Stimulated activated CD8-positive, alpha-beta memory T cell treated with anti-CD3 and anti-CD28 coated beads, Interleukin-15, amount 100 ng/mL, for 1 hour (primary cell): ENCODE measurements at regions not wholly inside any gene's neighbourhood (a gene's known extent, or its start where the extent isn't known, plus 50 kb on each side); places are given as distances from the start of the nearest gene placed in this dataset.
"Not testable (repeated sequence)": the region's sequence is repeated elsewhere in the genome, so short reads cannot be mapped to it uniquely, and the experiment has no call there.

ENCODE experiments used
- DNase-seq: peaks from one replicate; pipeline ENCODE4 v3.0.0-alpha.2; 2020; ENCODE audit warnings: low read depth

DNA sequence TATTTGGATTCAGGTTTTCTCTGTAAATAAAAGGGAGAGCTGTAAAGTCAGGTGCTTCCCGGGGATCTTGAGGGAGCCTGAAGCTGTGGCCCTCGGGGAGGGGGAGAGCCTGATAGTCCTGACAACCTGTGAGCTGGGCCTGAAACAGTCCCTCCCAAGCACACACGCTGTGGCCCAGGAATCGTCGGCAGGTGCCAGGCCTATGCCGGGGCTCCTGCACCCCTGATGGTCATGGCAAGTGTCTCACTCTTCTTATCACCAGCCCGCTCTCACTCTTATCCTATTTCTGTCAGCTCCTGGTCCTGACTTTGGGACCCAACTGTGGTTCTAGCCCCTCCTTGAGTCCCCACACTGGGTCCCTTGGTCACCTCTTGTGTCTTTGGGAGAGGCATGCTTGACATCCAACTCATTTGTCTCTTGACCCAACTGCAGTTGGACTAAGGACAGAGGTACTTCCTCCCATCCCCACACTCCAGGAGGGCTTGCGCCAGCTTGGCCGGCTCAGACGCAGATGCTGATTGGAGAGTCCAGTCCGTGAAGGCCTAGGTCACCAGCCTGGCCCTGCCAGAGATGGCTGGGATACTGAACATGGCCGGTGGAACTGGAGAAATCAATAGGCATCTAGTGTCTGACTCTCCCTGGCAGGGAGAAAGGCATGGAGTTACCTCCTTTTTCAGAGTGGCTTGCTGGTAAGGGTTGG lies 170.5 kb upstream of the WSCD1 start:
- no peak for DNase-seq

DNA sequence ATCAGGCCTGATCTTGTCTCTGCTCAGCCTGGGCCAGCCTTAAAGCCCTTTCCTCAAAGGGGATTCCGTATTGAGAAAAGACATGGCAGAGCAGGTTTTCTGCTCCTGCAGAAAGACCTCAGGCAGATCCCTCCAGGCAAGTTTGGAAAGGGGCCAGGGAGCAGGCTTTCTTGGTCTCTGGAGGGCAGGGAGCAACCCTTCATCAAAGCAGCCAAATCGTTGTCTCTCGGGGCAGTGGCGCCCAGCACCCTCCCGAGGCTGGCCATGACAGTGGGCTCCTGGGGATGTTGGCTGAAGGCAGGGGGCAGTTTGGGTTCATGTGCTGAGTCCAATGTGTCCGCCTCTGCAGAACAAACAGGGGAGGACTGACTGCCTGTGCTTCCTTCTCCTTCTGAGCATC lies 168.4 kb upstream of the WSCD1 start:
- DNase-seq = no peak

DNA sequence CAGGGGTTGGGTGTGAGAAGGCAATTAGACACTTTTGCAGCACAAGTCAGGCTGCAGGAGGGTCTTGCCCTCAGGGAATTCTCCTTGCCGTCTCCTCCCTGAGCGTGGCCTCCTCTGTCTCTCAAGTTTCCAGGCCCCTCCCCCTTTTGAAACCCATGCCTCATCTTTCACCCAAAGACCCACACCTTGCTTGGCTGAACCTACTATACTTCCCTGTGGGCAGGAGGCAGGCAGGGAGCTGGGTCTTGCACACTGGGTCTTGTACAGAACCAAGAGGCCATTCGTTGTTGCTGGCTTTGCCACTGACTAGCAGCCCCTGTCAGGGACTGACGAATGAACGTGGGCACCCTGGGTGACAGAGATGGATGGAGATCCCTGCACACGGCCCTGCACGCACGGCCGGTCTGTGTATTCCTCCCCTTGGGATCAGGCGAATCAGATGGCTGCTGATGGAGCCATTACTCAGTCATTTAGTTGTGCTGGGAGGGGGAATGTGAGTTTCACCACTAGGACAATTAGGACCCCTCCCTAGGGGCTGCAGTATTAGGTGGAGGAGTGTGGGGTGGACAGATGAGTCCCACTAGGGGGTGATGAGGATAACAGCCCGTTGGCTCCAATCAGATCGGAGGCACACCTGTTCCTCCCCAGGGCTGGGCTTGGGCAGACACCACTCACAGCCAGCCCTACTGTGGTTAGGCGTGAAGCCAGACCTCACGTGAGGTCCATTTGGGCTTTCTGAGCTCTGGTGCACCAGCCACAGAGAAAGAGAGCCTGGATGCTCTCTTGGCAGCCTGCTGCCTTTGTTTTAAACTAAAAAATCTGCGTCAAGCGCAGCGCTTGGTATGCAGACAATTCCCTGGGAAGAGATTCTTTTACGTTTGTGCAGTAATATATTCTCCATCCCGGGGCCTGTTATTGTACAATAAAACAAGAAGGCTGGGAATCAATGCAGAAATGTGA lies 167.7 kb upstream of the WSCD1 start:
- no peak for DNase-seq

DNA sequence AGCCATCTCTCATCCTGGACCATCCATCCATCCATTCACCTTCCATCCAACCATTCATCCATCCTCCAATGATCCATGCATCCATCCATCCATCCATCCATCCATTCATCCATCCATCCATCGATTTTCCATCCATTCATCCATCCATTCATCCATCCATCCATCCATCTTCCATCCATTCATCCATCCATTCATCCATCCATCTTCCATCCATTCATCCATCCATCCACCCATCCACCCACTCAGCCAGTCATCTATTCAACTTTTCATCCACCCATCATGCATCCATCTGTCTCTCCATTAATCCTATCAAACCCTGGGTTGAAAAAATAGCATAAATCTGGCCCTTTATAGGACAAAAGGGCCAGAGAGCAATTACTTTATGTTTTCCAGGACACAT lies 158.3 kb upstream of the WSCD1 start:
- no peak for DNase-seq

DNA sequence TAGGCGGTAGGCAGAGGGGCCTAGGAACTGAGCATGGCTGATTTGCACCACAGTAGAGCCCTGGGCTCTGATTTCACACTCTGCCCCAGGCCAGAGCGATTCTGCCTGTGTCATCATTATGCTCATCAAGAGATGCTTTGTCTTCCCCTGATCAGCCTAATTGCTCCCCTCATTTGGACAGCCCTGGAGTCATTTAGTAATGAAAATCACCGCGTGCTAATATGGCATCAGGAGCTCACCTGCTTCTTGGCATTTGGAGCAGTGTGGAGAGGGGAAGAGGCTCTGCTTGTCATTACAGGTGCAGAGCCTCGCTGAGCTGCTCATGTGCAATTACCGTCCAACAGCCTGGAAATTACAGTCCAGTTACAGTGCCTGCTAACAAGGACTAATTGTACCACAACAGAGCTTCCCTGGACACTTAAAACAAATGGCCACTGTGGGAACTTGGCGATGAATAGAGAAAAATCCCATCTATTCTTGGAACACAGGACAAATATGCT lies 157.1 kb upstream of the WSCD1 start:
- no peak for DNase-seq

DNA sequence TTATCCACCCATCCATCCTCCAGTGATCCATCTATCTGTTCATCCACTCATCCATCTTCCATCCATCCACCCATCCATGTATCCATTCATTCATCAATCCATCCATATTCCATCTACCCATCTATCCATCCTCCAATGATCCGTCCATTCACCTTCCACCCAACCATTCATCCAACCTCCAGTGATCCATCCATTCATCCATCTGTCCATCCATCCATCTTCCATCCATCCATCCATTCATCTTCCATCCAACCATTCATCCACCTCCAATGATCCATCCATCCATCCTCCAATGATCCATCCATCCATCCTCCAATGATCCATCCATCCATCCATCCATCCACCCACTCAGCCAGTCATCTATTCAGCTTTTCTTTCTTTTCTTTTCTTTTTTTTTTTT lies 156.5 kb upstream of the WSCD1 start:
- no peak for DNase-seq

DNA sequence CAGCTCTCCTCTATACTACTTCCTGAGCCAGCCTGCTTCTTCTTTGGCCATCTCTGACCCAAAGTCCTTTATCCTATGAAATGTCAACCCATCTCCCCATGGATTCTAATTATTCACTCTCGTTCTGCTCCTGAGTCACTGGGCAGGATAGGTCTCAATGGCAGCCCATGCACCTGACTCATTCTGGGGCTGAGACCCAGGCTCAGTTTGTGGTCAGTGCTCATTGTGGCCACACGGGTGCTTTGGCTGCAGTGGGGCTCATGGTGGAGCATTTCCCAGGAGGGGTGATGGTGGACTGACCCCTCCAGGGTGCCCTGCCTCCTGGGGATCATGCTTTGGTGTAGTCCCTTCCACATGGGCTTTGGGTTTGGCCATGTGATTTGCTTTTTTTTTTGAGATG lies 154.8 kb upstream of the WSCD1 start:
- no peak for DNase-seq

DNA sequence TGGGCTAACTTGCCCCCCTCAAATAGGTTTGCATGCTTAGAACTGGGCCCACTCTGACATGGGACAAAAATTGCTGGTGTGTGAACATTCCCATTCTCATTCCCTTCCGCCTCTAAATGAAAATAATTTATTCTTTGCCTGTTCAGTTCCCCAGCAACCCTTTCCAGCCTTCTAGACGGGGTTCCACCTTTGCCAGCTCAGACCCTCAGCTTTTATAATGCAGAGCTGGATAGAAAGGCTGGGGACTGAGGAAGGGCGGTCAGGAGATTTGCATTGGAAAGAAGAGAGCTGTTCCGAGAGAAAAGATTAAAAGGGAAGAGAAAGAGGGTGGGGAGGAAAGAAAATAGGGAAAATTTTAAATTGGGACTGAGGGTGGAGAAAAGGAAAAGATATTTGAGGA lies 151.1 kb upstream of the WSCD1 start:
- DNase-seq = no peak

DNA sequence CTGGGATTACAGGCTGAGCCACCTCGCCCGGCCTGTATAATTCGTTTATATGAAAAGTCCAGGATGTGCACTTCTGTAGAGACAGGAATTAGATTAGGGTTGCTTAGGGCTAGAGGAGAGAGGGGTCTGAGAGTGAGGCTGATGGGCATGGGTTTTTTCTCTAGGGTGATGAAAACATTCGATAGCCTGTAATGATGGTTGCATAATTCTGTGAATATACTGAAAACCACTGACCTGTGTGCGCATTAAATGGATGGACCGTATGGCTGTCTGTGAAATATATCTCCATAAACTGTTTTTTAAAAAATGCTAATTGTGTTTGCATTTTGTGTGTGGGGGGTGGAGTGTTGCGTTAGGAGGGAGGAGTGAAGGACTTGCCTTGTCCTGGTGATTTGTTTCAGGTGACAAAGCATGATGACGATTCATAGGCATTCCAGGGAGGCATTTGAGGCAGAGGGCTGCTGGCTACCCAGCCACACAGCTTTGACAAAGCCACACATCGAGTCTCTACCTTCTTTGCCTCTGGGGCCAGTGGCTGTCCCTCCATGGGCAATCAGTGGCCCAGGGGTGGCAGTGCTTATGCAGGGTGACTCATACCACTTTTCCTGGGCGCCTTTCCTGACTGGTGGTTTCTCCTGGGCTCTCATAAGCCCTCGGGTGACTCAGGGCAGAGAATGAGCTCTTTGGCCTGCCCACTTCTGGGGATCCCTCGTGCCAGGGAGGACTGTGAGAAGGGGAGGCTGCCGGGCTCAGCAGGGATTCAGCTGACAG lies 148.5 kb upstream of the WSCD1 start:
- DNase-seq = no peak

DNA sequence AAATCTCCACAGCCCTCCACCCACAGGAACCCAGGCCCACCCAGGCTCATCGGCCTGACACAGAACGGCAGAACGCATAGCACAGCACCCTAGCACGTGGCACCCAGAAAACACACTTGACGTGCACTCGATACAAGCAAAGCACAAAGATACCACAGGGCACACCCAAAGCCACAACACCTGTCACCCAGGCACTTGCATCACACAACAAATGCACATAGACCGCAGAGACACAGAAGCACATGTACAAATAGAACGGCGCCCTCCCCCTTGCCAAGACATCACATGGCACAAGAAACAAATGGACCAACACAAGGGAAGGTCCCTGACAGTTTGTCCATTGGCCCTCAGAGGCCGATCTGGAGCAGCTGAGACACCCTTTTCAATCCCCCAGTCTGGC lies 147.7 kb upstream of the WSCD1 start:
- DNase-seq = no peak

DNA sequence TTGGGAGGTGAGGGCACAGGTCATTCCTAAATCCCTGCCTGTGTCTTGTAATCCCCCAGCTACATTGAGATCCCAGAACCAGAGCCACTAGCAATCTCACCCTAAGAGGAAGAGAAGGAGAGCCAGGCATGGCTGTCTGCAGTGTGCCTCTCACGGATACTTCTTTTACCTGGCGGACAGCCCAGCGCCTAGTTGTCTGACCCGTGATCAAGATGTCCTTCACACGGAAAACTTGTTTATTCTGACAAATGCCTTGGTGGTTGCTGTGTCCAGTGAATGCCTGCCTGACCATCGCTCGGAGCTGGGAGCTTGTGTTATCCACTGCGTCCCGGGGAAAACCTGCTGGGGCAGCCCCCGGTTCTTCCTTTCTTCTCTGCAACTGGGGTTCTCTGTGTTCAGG lies 140.5 kb upstream of the WSCD1 start:
- DNase-seq = no peak

DNA sequence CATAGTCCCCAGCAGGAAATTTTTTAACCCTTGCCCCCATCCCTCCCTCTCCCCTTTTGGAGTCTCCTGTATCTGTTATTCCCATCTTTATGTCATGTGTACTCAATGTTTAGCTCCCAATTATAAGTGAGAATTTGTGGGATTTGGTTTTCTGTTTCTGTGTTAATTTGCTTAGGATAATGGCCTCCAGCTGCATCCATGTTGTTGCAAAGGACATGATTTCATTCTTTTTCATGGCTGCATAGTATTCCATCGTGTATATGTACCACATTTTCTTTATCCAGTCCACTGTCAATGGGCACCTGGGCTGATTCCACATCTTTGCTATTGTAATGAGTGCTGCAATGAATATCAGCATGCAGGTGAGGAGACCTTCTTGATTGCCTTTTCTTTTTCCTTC lies 139.6 kb upstream of the WSCD1 start:
- DNase-seq = not testable (repeated sequence)

DNA sequence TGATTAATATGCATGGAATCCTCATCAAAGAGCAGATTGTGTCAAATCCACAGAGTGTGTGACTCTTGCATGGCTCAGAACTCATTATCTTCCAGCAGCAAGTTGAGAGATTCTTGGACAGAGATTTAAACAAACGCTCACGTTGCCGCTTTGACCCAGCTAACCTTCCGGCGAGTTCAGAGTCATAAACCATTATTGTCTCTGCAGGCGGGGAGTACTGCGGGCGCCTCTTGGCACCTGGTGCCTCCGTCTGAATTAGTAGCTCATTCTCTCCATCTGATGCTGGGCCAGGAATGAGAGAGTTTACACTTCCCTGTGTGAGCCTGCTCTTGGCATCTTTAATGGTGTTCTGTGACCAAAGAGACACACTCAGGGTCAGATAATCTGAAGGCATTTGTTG lies 138.6 kb upstream of the WSCD1 start:
- DNase-seq = no peak

DNA sequence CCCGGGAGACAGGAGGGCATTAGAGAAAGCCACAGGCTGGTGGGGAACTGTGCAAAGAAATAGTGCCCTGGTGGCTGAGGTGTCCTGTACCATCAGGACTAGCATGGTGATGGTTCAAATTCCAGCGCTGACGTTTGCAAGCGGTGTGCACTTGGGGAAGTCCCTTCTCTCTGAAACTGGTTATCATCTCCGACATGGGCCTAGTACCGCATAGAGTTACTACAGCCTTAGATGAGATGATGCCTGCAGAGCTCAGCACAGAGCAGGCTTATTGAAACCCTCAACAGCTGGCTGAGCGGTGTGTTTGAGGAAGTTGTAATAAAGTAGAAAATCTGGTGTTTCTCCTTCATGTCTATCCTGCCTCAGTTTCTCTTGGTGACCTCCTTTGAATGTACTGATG lies 136.7 kb upstream of the WSCD1 start:
- no peak for DNase-seq

DNA sequence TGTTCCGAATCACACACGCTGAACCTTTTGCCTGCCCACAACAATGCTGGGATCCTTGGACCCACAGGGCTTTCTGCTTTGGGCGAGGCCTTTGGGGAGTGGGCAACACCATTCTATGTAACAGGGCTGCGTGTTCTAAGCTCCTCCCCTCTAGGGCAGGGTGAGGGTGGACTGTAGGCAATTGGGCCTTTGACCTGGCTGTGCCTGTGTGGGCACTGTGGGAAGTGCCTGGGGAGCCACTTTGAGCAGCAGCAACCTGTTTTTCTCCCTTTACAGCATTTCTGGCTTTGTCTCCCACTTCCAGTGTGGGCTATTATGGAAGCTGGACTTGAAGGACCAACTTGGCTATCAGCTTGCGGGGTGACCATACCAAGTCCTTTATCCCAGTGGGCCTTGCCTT lies 128.9 kb upstream of the WSCD1 start:
- DNase-seq = no peak

DNA sequence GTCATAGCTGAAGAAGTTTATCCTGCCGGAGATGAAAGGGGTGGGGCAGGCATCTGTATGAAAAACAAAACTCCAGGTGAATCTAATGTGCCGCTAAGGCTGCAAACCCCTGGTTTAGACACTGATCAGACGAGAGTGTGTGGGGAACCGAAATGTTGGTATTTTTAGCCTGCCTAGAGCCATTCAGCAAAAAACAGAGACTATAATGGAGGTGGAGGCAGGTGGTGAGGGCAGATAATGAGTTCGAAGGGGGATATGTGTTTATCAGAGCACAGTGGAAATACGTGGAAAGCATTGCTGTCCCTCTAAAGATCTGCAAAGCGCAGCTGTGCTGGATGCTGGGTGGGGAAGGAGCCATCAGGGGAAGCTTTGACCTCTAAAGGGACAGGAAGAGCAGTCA lies 127.5 kb upstream of the WSCD1 start:
- DNase-seq = no peak

DNA sequence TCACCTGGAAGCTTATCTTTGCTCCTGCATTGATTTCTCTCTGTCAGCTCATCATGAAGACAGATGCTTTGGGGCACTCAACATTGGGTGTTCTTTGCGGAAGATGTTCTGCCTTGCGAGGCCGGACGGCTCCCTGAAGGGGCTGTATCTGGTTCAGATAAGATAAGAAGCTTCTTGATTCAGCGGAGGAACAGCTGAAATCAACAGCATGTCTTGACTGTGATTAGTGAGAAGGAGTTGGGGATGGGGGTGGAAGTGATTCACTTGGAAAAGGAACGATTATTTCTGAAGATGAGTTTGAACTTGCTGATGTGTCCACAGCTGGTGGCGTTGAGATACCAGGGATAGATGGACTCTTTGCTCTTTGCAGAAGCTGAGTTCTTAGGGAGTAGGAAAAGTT lies 126.9 kb upstream of the WSCD1 start:
- no peak for DNase-seq

DNA sequence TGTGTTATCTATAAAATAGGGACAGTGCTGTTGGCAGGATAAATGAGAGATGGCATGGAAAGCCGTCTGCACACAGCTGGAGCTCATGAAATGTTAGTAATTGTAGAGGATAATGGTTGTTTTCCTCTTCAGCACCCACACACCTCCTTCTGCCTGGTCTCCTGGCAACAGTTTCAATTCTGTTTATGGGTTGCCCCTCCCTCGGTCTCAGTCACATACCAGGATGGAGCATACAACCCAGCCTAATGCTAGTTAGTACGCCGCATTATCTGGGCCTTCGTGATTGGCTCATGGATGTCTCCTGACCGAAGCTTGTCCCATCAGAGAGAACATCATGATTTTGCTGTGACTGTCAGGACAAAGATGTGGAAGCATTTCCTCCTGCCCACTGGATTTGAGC lies 126.2 kb upstream of the WSCD1 start:
- no peak for DNase-seq

DNA sequence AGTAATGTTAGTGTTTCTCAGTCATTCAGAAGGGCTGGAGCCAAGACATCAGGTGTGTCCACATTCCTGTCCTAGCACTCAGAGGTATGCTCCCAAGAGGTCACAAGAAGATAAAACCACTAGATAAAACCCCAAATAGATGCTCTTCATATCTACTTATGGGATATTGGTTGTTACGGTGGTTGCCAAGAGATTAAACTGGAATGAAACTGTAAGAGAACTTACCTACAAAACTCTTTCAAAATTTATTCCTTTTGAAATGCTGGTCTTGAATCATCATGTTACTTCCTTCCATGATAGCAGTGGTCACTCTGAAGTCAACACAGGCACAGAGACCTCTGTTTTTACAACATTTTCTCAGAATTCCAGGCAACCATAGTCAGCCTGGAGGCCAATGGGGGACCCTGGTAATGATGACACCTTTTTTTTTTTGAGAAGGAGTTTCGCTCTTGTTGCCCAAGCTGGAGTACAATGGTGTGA lies 122.4 kb upstream of the WSCD1 start:
- no peak for DNase-seq

DNA sequence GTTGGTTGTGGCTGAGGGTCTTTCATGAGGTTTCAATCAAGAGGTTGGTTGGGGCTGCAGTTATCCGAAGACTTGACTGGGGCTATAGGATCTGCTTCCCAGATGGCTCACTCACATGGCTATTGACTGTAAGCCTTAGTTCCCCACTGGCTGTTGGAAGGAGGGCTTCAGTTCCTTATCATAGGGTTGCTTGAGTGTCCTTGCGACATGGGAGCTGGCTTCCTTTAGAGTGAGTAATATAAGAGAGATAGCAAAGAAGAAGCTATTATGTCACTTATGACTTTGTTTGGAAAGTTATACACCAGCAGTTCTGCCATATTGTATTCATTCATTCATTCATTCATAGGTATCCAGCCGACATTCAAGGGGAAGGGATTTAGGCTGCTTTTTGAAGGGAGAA lies 121.4 kb upstream of the WSCD1 start:
- DNase-seq = no peak

DNA sequence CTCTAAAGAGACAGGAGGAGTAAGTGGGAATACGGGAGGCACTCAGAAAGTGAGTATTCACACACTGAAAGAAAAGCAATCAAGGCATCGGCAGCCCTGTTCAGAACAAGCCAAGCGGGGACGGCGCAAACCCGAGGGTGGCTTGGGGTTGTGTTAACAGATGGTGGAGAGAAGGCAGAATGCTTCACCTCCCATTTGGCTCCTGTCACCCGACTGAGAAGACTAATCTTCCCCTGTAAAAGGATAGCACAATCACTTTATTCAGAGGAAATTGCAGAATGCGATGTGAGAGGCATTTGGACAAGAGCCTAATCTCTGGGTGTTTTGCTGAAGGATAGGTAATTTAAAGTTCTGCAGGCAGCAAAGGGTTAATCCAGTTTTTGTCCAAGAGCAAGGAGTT lies 119.3 kb upstream of the WSCD1 start:
- DNase-seq = no peak

DNA sequence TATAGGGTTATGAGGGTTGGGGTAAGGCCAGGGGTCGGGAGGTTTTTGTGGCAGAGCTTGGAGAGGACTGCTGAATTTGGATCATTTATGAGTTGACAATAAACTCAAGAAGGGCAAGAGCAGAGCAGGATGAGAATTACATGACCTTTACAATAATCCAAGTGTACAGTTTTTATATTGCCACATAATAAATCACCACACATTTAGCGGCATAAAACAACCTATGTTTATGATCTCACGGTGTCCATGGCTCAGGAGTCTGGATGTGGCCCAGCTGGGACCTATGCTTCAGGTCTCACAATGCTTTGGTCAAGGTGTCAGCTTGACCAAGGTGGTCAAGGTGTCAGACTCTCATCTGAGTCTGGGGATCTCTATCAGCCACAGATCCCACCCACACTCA lies 118.3 kb upstream of the WSCD1 start:
- no peak for DNase-seq

DNA sequence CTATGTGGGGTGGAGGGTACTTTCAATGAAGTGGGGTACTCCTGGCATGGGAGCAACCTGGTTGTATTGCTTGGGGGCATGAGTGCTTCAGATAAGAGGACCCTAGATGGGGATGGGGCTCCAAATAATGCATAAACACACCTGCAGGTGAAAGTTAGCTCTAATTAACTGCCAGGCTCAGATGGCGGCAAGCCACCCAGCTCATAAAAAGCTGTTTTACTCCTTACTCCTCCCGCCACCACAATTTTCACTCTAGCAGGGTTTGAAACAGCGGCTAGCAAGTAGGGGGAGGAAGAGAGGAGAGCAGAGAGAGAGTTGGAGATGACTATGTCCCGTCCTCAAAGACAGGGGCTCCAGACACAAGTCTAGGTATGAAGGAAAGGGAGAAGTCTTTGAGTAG lies 117.7 kb upstream of the WSCD1 start:
- no peak for DNase-seq
